HEK293T (cell line): ENCODE measurements at regions not wholly inside any gene's neighbourhood (a gene's known extent, or its start where the extent isn't known, plus 50 kb on each side); places are given as distances from the start of the nearest gene placed in this dataset.

Source experiments
- FOXM1 ChIP-seq: fragments of 450-650 bp; IDR thresholded peaks from 2 replicates; pipeline ENCODE4 v1.6.1; 2017; ENCODE audit warnings: mild to moderate bottlenecking, borderline replicate concordance
- ZNF384 ChIP-seq: fragments of 450-650 bp; IDR thresholded peaks from 2 replicates; pipeline ENCODE4 v1.6.1; 2016

DNA sequence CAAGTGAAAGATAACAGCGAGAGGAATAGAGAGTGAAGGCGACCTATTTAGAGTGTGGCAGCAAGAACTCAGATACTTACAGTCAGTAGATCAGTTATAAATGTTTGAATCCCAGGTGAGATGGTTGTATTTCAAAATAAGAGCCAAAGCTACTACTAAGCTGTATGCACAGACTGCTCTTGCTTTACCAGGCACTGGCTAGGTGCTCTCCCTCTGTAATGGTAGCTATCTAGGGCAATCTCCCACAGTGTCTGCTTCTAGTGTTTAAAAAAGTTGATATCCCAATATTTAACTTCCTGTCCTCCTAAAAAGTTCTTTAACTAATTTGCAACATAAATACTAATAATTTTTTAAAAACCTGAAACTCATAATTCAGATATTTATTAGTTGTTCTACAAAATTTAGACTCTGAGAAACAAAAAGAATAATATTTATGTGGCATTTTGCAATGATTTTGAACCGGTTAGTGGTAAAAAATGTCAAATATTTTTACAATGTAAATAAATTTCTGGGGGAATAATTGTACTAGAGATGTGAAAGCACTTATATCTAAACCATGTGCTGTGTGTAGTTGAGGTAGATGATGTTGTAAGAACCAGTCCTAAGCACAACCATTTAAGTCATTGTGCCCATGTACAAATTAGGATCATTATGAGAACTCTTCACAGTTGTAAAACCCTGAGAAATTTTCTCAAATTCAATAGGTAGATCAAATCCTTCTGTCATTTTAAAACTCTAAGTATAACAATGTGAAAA, 349.3 kb upstream of the SEMA3D start:
- no peak for TF ChIP-seq ZNF384
- TF ChIP-seq FOXM1: no peak
